ENCODE measurements at regions not wholly inside any gene's neighbourhood (a gene's known extent, or its start where the extent isn't known, plus 50 kb on each side); places are given as distances from the start of the nearest gene placed in this dataset.
A peak's percentile ranks its signal among the peaks of the same experiment; 100 is the strongest.

GRCh38 chr15:35647303-35647702 is 101.3 kb upstream of the DPH6 start:
- H3K27me3 ChIP-seq (ENCODE audit: control insufficient read depth in 2 of 2, insufficient read depth in 1 of 2, low read length in 1 of 2), result no peaks in the 10 kb centered on the region
- H3K27ac ChIP-seq (ENCODE audit: low read depth in 1 of 2, low read length in 1 of 2), result no peak overlapping the region
- no peak for DNase-seq (ENCODE audit: low read depth in 6 of 9, low spot score in 9 of 9)
- H3K4me3 ChIP-seq (ENCODE audit: low read length in 2 of 2), result no peak overlapping the region
- H3K9me3 ChIP-seq (ENCODE audit: control insufficient read depth in 2 of 2, insufficient read depth in 1 of 2, low read length in 1 of 2), result no peaks in the 10 kb centered on the region
- no peaks in the 10 kb centered on the region for H3K36me3 ChIP-seq (ENCODE audit: control insufficient read depth in 2 of 2, insufficient read depth in 2 of 2, low read length in 1 of 2)
- H3K4me1 ChIP-seq (ENCODE audit: control insufficient read depth in 2 of 2, insufficient read depth in 2 of 2, low read length in 2 of 2), result no peaks in the 10 kb centered on the region

GRCh38 chr15:35648941-35649340 is 103.0 kb upstream of the DPH6 start:
- H3K4me3 ChIP-seq (ENCODE audit: low read length in 2 of 2), result no peak overlapping the region
- no peaks in the 10 kb centered on the region for H3K4me1 ChIP-seq (ENCODE audit: control insufficient read depth in 2 of 2, insufficient read depth in 2 of 2, low read length in 2 of 2)
- H3K9me3 ChIP-seq (ENCODE audit: control insufficient read depth in 2 of 2, insufficient read depth in 1 of 2, low read length in 1 of 2), result no peaks in the 10 kb centered on the region
- H3K36me3 ChIP-seq (ENCODE audit: control insufficient read depth in 2 of 2, insufficient read depth in 2 of 2, low read length in 1 of 2), result no peaks in the 10 kb centered on the region
- H3K27me3 ChIP-seq (ENCODE audit: control insufficient read depth in 2 of 2, insufficient read depth in 1 of 2, low read length in 1 of 2), result no peaks in the 10 kb centered on the region
- 90% methylated on average over 5 of the region's 5 CpGs for WGBS
- no peak overlapping the region for H3K27ac ChIP-seq (ENCODE audit: low read depth in 1 of 2, low read length in 1 of 2)
- no peak for DNase-seq (ENCODE audit: low read depth in 6 of 9, low spot score in 9 of 9)

- DNase-seq (ENCODE audit: low read depth in 6 of 9, low spot score in 9 of 9), result no peak
- no peaks in the 10 kb centered on the region for H3K36me3 ChIP-seq (ENCODE audit: control insufficient read depth in 2 of 2, insufficient read depth in 2 of 2, low read length in 1 of 2)
- H3K27me3 ChIP-seq (ENCODE audit: control insufficient read depth in 2 of 2, insufficient read depth in 1 of 2, low read length in 1 of 2), result no peaks in the 10 kb centered on the region
- H3K9me3 ChIP-seq (ENCODE audit: control insufficient read depth in 2 of 2, insufficient read depth in 1 of 2, low read length in 1 of 2), result no peaks in the 10 kb centered on the region
- no peak overlapping the region for H3K4me3 ChIP-seq (ENCODE audit: low read length in 2 of 2)
- H3K27ac ChIP-seq (ENCODE audit: low read depth in 1 of 2, low read length in 1 of 2), result no peak overlapping the region
- WGBS, result 96% methylated on average over 4 of the region's 4 CpGs
- H3K4me1 ChIP-seq (ENCODE audit: control insufficient read depth in 2 of 2, insufficient read depth in 2 of 2, low read length in 2 of 2), result no peaks in the 10 kb centered on the region
Observed at GRCh38 chr15:35649575-35649974, 103.6 kb upstream of the DPH6 start.

- no peak overlapping the region for H3K4me3 ChIP-seq (ENCODE audit: low read length in 2 of 2)
- H3K27ac ChIP-seq (ENCODE audit: low read depth in 1 of 2, low read length in 1 of 2), result no peak overlapping the region
- no peaks in the 10 kb centered on the region for H3K27me3 ChIP-seq (ENCODE audit: control insufficient read depth in 2 of 2, insufficient read depth in 1 of 2, low read length in 1 of 2)
- H3K4me1 ChIP-seq (ENCODE audit: control insufficient read depth in 2 of 2, insufficient read depth in 2 of 2, low read length in 2 of 2), result no peaks in the 10 kb centered on the region
- no peaks in the 10 kb centered on the region for H3K36me3 ChIP-seq (ENCODE audit: control insufficient read depth in 2 of 2, insufficient read depth in 2 of 2, low read length in 1 of 2)
- WGBS, result 89% methylated on average over 3 of the region's 3 CpGs
- no peaks in the 10 kb centered on the region for H3K9me3 ChIP-seq (ENCODE audit: control insufficient read depth in 2 of 2, insufficient read depth in 1 of 2, low read length in 1 of 2)
- no peak for DNase-seq (ENCODE audit: low read depth in 6 of 9, low spot score in 9 of 9)
Observed at GRCh38 chr15:35654332-35654731, 108.4 kb upstream of the DPH6 start.

- Histone ChIP-seq H3K9me3 (ENCODE audit: control insufficient read depth in 2 of 2, insufficient read depth in 1 of 2, low read length in 1 of 2) (no peaks in the 10 kb centered on the region), H3K4me1 (ENCODE audit: control insufficient read depth in 2 of 2, insufficient read depth in 2 of 2, low read length in 2 of 2) (no peaks in the 10 kb centered on the region), H3K4me3 (ENCODE audit: low read length in 2 of 2) (no peak overlapping the region), H3K36me3 (ENCODE audit: control insufficient read depth in 2 of 2, insufficient read depth in 2 of 2, low read length in 1 of 2) (no peaks in the 10 kb centered on the region), H3K27ac (ENCODE audit: low read depth in 1 of 2, low read length in 1 of 2) (no peak overlapping the region), H3K27me3 (ENCODE audit: control insufficient read depth in 2 of 2, insufficient read depth in 1 of 2, low read length in 1 of 2) (no peaks in the 10 kb centered on the region)
- no peak for DNase-seq (ENCODE audit: low read depth in 6 of 9, low spot score in 9 of 9)
- 68% methylated on average over 4 of the region's 4 CpGs for WGBS
Observed at GRCh38 chr15:35657679-35658311, 111.8 kb upstream of the DPH6 start.

- Histone ChIP-seq H3K27ac (ENCODE audit: low read depth in 1 of 2, low read length in 1 of 2) (no peak overlapping the region), H3K9me3 (ENCODE audit: control insufficient read depth in 2 of 2, insufficient read depth in 1 of 2, low read length in 1 of 2) (no peaks in the 10 kb centered on the region), H3K4me1 (ENCODE audit: control insufficient read depth in 2 of 2, insufficient read depth in 2 of 2, low read length in 2 of 2) (no peaks in the 10 kb centered on the region), H3K27me3 (ENCODE audit: control insufficient read depth in 2 of 2, insufficient read depth in 1 of 2, low read length in 1 of 2) (no peaks in the 10 kb centered on the region), H3K4me3 (ENCODE audit: low read length in 2 of 2) (no peak overlapping the region), H3K36me3 (ENCODE audit: control insufficient read depth in 2 of 2, insufficient read depth in 2 of 2, low read length in 1 of 2) (no peaks in the 10 kb centered on the region)
- DNase-seq (ENCODE audit: low read depth in 6 of 9, low spot score in 9 of 9), result no peak
- 88% methylated on average over 2 of the region's 2 CpGs for WGBS
Observed at GRCh38 chr15:35663956-35664355, 118.0 kb upstream of the DPH6 start.

GRCh38 chr15:35665896-35666536 is 120.1 kb upstream of the DPH6 start:
- DNase-seq (ENCODE audit: low read depth in 6 of 9, low spot score in 9 of 9), result no peak
- Histone ChIP-seq H3K4me1 (ENCODE audit: control insufficient read depth in 2 of 2, insufficient read depth in 2 of 2, low read length in 2 of 2) (no peaks in the 10 kb centered on the region), H3K4me3 (ENCODE audit: low read length in 2 of 2) (no peak overlapping the region), H3K27ac (ENCODE audit: low read depth in 1 of 2, low read length in 1 of 2) (peak overlapping the region in 1 of 2 donors; percentile 21), H3K36me3 (ENCODE audit: control insufficient read depth in 2 of 2, insufficient read depth in 2 of 2, low read length in 1 of 2) (no peaks in the 10 kb centered on the region), H3K27me3 (ENCODE audit: control insufficient read depth in 2 of 2, insufficient read depth in 1 of 2, low read length in 1 of 2) (no peaks in the 10 kb centered on the region), H3K9me3 (ENCODE audit: control insufficient read depth in 2 of 2, insufficient read depth in 1 of 2, low read length in 1 of 2) (no peaks in the 10 kb centered on the region)
- WGBS, result 94% methylated on average over 9 of the region's 9 CpGs

- Histone ChIP-seq H3K4me3 (ENCODE audit: low read length in 2 of 2) (no peak overlapping the region), H3K4me1 (ENCODE audit: control insufficient read depth in 2 of 2, insufficient read depth in 2 of 2, low read length in 2 of 2) (no peaks in the 10 kb centered on the region), H3K36me3 (ENCODE audit: control insufficient read depth in 2 of 2, insufficient read depth in 2 of 2, low read length in 1 of 2) (no peaks in the 10 kb centered on the region), H3K27me3 (ENCODE audit: control insufficient read depth in 2 of 2, insufficient read depth in 1 of 2, low read length in 1 of 2) (no peaks in the 10 kb centered on the region), H3K27ac (ENCODE audit: low read depth in 1 of 2, low read length in 1 of 2) (no peak overlapping the region), H3K9me3 (ENCODE audit: control insufficient read depth in 2 of 2, insufficient read depth in 1 of 2, low read length in 1 of 2) (no peaks in the 10 kb centered on the region)
- 84% methylated on average over 1 of the region's 1 CpG for WGBS
- DNase-seq (ENCODE audit: low read depth in 6 of 9, low spot score in 9 of 9), result no peak
Observed at GRCh38 chr15:35667908-35668307, 121.9 kb upstream of the DPH6 start.

- no peak for DNase-seq (ENCODE audit: low read depth in 6 of 9, low spot score in 9 of 9)
- Histone ChIP-seq H3K9me3 (ENCODE audit: control insufficient read depth in 2 of 2, insufficient read depth in 1 of 2, low read length in 1 of 2) (no peaks in the 10 kb centered on the region), H3K27ac (ENCODE audit: low read depth in 1 of 2, low read length in 1 of 2) (no peak overlapping the region), H3K4me1 (ENCODE audit: control insufficient read depth in 2 of 2, insufficient read depth in 2 of 2, low read length in 2 of 2) (no peaks in the 10 kb centered on the region), H3K4me3 (ENCODE audit: low read length in 2 of 2) (no peak overlapping the region), H3K27me3 (ENCODE audit: control insufficient read depth in 2 of 2, insufficient read depth in 1 of 2, low read length in 1 of 2) (no peaks in the 10 kb centered on the region), H3K36me3 (ENCODE audit: control insufficient read depth in 2 of 2, insufficient read depth in 2 of 2, low read length in 1 of 2) (no peaks in the 10 kb centered on the region)
- WGBS, result 92% methylated on average over 3 of the region's 3 CpGs
Observed at GRCh38 chr15:35669021-35669420, 123.1 kb upstream of the DPH6 start.
